K562 (cell line): ENCODE measurements at regions not wholly inside any gene's neighbourhood (a gene's known extent, or its start where the extent isn't known, plus 50 kb on each side); places are given as distances from the start of the nearest gene placed in this dataset.

Source experiments
- CEBPZ ChIP-seq: fragments of 150-350 bp; IDR thresholded peaks from 2 replicates; pipeline ENCODE4 v1.6.1; 2014; ENCODE audit warnings: low read depth, mild to moderate bottlenecking, low read length, borderline replicate concordance
- LARP7 ChIP-seq: fragments of 450-650 bp; IDR thresholded peaks from 2 replicates; pipeline ENCODE4 v1.6.1; 2016
- PRDM10 ChIP-seq: fragments of 450-650 bp; IDR thresholded peaks from 2 replicates; pipeline ENCODE4 v1.6.1; 2018; ENCODE audit not compliant: partially characterized antibody
- RBM39 ChIP-seq: fragments of 200-400 bp; formaldehyde crosslinking; optimal IDR thresholded peaks from 2 replicates; pipeline ENCODE3; 2018; ENCODE audit warnings: low read depth, low read length
- REST ChIP-seq, 2 experiments: fragments of 450-650 bp; formaldehyde crosslinking in 1 of 2; IDR thresholded peaks; 2 replicates each; pipeline versions ENCODE4 v1.4.0 to v1.6.1; 2014 to 2020; ENCODE audit warnings: mild to moderate bottlenecking in 2 of 2, borderline replicate concordance in 1 of 2, low read depth in 1 of 2
- RHOXF2B ChIP-seq: fragments of 250-450 bp; sonication (Bioruptor Pico); conservative IDR thresholded peaks from 2 replicates; pipeline ENCODE4 v1.5.1; 2021
- ZNF197 ChIP-seq: fragments of 200-800 bp; sonication (Bioruptor generic); IDR thresholded peaks from 2 replicates; pipeline ENCODE4 v1.6.1; 2016; ENCODE audit warnings: low read depth, missing genetic modification characterization, missing compliant biosample characterization
- ZNF282 ChIP-seq: sonication (generic); formaldehyde crosslinking; IDR thresholded peaks from 2 replicates; pipeline ENCODE4 v1.8.1; 2023; ENCODE audit warnings: missing genetic modification reagents
- ZNF589 ChIP-seq: fragments of 200-800 bp; sonication (Bioruptor generic); IDR thresholded peaks from 2 replicates; pipeline ENCODE4 v1.6.1; 2016; ENCODE audit warnings: low read depth, missing genetic modification characterization, missing compliant biosample characterization

DNA sequence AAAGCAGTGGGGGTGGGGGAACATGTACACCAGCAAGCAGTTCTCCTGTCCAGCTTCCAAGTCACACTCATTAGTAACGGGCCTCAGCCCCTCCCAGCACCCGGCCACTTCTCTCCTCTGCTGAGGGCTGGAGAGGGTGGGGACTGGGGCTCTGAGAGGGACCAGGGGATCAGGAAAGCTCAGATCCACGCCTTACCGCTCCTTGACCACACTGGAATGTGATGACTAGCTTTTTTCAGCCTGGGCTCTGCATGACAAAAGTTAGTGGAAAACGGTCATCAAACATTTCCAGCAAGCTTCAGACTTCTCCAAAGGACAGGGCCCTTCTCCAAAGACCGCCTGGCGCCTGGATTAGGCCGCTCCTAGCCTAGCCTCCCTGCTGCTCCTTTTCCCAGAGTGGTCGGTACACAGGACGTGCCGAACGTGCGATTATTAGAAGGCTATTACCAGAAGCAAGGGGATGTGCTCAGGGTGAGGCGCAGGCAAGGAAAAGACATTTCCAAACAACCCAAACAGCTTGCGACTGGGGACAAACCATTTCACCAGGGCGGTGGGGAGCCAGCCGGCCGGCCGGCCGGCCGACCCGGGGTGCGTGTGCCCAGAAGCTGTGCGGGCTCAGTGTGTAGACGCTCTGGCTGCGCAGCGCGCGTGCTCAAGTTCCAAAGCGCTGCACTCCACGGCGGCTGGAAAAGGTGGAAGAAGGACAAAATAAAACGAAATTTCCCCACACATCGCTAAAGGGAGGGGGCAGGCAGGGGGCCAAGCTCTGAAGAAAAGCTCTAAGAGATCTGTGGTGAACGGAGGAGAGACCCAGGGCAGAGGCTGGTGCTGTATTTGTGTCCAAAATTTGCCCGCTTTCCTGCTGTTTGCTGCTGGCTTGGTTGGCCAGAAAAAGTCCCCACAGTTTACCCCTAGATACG is 51.0 kb upstream of the SSR3 start (continued):
- TF ChIP-seq PRDM10 = peak; percentile 97
- no peak for TF ChIP-seq CEBPZ
- peak; percentile 15; the same call in 1 of the 2 replicates for TF ChIP-seq REST (IDR thresholded peaks at IDR 0.05; ENCODE audit: borderline replicate concordance)
- no peak for TF ChIP-seq REST (CRISPR knock-in tag; IDR thresholded peaks at IDR 0.05; ENCODE audit: low read depth)
- TF ChIP-seq ZNF282 = no peak
- TF ChIP-seq RHOXF2B (CRISPR knock-in tag) = no peak
- 0 out of 2 replicates have a peak, but pooled peaks have one; percentile 70 for TF ChIP-seq ZNF589 (CRISPR knock-in tag)
- no peak for TF ChIP-seq ZNF197 (CRISPR knock-in tag)
- no peak for TF ChIP-seq LARP7
- peak; percentile 20 for TF ChIP-seq RBM39
